ENCODE measurements at regions not wholly inside any gene's neighbourhood (a gene's known extent, or its start where the extent isn't known, plus 50 kb on each side); places are given as distances from the start of the nearest gene placed in this dataset.

- no peak overlapping the region for H2AFZ ChIP-seq (ENCODE audit: low read length)
- H3K4me1 ChIP-seq (ENCODE audit: insufficient read depth, low read length, severe bottlenecking) = no peaks in the 10 kb centered on the region
- H3K79me2 ChIP-seq (ENCODE audit: insufficient read depth, low read length) = no peaks in the 10 kb centered on the region
- H3K27ac ChIP-seq (ENCODE audit: low read depth, low read length, poor library complexity, severe bottlenecking) = no peak overlapping the region
- H4K20me1 ChIP-seq (ENCODE audit: insufficient read depth, low read length) = no peaks in the 10 kb centered on the region
- H3F3A ChIP-seq (ENCODE audit: insufficient read depth, low read length) = no peaks in the 10 kb centered on the region
- H3K9ac ChIP-seq (ENCODE audit: low read length) = no peak overlapping the region
- H3K4me3 ChIP-seq (ENCODE audit: low read depth, low read length, poor library complexity, severe bottlenecking) = no peak overlapping the region
- H3K9me3 ChIP-seq (ENCODE audit: low read length) = no peaks in the 10 kb centered on the region
- TF ChIP-seq EZH2 (IDR thresholded peaks at IDR 0.05; ENCODE audit: borderline replicate concordance, low read length) (no peak), CTCF (IDR thresholded peaks at IDR 0.05; ENCODE audit: low read length) (no peak)
- H3K4me2 ChIP-seq (ENCODE audit: low read length) = no peak overlapping the region
- H3K36me3 ChIP-seq (ENCODE audit: insufficient read depth, low read length) = no peaks in the 10 kb centered on the region
- no peaks in the 10 kb centered on the region for H3K27me3 ChIP-seq (ENCODE audit: insufficient read depth, low read length)
- no peaks in the 10 kb centered on the region for H3K9me2 ChIP-seq (ENCODE audit: low read depth, low read length)
Observed at GRCh38 chr12:24379861-24380521, 430.5 kb upstream of the SOX5 start.

- Histone ChIP-seq H3K79me2 (ENCODE audit: insufficient read depth, low read length) (no peaks in the 10 kb centered on the region), H3K27ac (ENCODE audit: low read depth, low read length, poor library complexity, severe bottlenecking) (no peak overlapping the region), H4K20me1 (ENCODE audit: insufficient read depth, low read length) (no peaks in the 10 kb centered on the region), H3K4me2 (ENCODE audit: low read length) (no peak overlapping the region), H3K4me3 (ENCODE audit: low read depth, low read length, poor library complexity, severe bottlenecking) (no peak overlapping the region), H3K27me3 (ENCODE audit: insufficient read depth, low read length) (no peaks in the 10 kb centered on the region), H3K9me2 (ENCODE audit: low read depth, low read length) (no peaks in the 10 kb centered on the region), H3F3A (ENCODE audit: insufficient read depth, low read length) (no peaks in the 10 kb centered on the region), H2AFZ (ENCODE audit: low read length) (no peak overlapping the region), H3K9ac (ENCODE audit: low read length) (no peak overlapping the region), H3K36me3 (ENCODE audit: insufficient read depth, low read length) (no peaks in the 10 kb centered on the region), H3K4me1 (ENCODE audit: insufficient read depth, low read length, severe bottlenecking) (no peaks in the 10 kb centered on the region), H3K9me3 (ENCODE audit: low read length) (no peaks in the 10 kb centered on the region)
- TF ChIP-seq EZH2 (IDR thresholded peaks at IDR 0.05; ENCODE audit: borderline replicate concordance, low read length) (no peak), CTCF (IDR thresholded peaks at IDR 0.05; ENCODE audit: low read length) (no peak)
Observed at GRCh38 chr12:24379433-24379832, 430.0 kb upstream of the SOX5 start.

- no peak for TF ChIP-seq EZH2 (IDR thresholded peaks at IDR 0.05; ENCODE audit: borderline replicate concordance, low read length)
- TF ChIP-seq CTCF (IDR thresholded peaks at IDR 0.05; ENCODE audit: low read length) = no peak
- Histone ChIP-seq H3K79me2 (ENCODE audit: insufficient read depth, low read length) (no peaks in the 10 kb centered on the region), H2AFZ (ENCODE audit: low read length) (no peak overlapping the region)
Observed at GRCh38 chr12:24378548-24379407, 429.3 kb upstream of the SOX5 start.

More at GRCh38 chr12:24378548-24379407, 429.3 kb upstream of the SOX5 start:
- H3K9ac ChIP-seq (ENCODE audit: low read length) = no peak overlapping the region
- H3K27ac ChIP-seq (ENCODE audit: low read depth, low read length, poor library complexity, severe bottlenecking) = no peak overlapping the region
- H3K4me1 ChIP-seq (ENCODE audit: insufficient read depth, low read length, severe bottlenecking) = no peaks in the 10 kb centered on the region
- H3F3A ChIP-seq (ENCODE audit: insufficient read depth, low read length) = no peaks in the 10 kb centered on the region
- H3K4me2 ChIP-seq (ENCODE audit: low read length) = no peak overlapping the region
- no peaks in the 10 kb centered on the region for H3K36me3 ChIP-seq (ENCODE audit: insufficient read depth, low read length)
- no peaks in the 10 kb centered on the region for H4K20me1 ChIP-seq (ENCODE audit: insufficient read depth, low read length)
- H3K27me3 ChIP-seq (ENCODE audit: insufficient read depth, low read length) = no peaks in the 10 kb centered on the region
- no peaks in the 10 kb centered on the region for H3K9me2 ChIP-seq (ENCODE audit: low read depth, low read length)
- no peaks in the 10 kb centered on the region for H3K9me3 ChIP-seq (ENCODE audit: low read length)
- H3K4me3 ChIP-seq (ENCODE audit: low read depth, low read length, poor library complexity, severe bottlenecking) = no peak overlapping the region
